Fibroblast of pulmonary artery (primary cell): ENCODE measurements at regions not wholly inside any gene's neighbourhood (a gene's known extent, or its start where the extent isn't known, plus 50 kb on each side); places are given as distances from the start of the nearest gene placed in this dataset.

Experiments used
- DNase-seq: peaks from one replicate; pipeline ENCODE4 v3.0.0-alpha.2; 2010; ENCODE audit warnings: low read depth
- H3K4me3 ChIP-seq: replicated peaks from 2 replicates; pipeline ENCODE4 v1.5.1; 2011; ENCODE audit warnings: low read depth, mild to moderate bottlenecking, control low read depth, low read length, moderate library complexity
- TF ChIP-seq, protein P1 (sequence below): IDR thresholded peaks from 2 replicates; pipeline ENCODE4 v1.5.1; 2011; ENCODE audit warnings: mild to moderate bottlenecking, control low read depth, low read length, inconsistent platforms; ENCODE audit errors: missing control alignments

DNA sequence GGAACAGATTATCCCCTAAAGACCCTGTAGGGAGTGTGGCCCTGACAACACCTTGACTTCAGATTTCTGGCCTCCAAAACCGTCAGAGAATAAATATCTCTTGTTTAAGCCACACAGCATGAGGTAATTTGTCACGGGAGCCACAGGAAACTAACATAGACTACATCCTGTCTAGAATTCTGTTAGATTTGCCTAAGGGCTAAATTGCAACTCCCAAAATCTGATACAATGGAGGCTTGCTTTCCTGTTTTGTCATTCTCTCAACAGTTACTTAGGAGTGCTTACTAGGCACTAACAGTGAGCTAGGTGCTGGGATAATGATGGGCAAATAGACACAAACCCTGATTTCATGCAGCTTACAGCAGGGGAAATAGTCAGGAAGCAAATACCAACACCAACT, 141.6 kb downstream of the MIS18A start:
- TF ChIP-seq, protein P1, sequence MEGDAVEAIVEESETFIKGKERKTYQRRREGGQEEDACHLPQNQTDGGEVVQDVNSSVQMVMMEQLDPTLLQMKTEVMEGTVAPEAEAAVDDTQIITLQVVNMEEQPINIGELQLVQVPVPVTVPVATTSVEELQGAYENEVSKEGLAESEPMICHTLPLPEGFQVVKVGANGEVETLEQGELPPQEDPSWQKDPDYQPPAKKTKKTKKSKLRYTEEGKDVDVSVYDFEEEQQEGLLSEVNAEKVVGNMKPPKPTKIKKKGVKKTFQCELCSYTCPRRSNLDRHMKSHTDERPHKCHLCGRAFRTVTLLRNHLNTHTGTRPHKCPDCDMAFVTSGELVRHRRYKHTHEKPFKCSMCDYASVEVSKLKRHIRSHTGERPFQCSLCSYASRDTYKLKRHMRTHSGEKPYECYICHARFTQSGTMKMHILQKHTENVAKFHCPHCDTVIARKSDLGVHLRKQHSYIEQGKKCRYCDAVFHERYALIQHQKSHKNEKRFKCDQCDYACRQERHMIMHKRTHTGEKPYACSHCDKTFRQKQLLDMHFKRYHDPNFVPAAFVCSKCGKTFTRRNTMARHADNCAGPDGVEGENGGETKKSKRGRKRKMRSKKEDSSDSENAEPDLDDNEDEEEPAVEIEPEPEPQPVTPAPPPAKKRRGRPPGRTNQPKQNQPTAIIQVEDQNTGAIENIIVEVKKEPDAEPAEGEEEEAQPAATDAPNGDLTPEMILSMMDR: no peak
- no peak overlapping the region for H3K4me3 ChIP-seq
- no peak for DNase-seq

DNA sequence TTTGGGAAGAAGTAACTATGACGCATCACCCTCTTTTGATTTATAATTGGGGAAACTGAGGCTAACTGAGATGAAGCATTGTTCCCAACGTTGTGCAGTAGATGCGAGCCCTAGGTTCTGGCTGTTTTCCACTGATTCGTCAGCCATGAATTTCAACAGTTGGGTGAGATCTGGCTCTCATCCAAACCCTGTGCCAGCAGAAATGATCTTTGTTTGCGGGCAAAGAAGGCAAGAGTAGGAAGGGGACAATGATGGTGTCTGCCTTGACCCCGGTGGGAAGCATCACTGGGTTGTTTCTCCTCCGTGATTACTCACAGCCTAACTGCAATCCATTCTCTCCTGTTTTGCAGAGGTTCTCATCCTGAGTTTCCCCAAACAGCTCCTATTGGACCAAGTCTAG, 142.3 kb downstream of the MIS18A start:
- no peak overlapping the region for H3K4me3 ChIP-seq
- TF ChIP-seq, protein P1: no peak
- DNase-seq: no peak

DNA sequence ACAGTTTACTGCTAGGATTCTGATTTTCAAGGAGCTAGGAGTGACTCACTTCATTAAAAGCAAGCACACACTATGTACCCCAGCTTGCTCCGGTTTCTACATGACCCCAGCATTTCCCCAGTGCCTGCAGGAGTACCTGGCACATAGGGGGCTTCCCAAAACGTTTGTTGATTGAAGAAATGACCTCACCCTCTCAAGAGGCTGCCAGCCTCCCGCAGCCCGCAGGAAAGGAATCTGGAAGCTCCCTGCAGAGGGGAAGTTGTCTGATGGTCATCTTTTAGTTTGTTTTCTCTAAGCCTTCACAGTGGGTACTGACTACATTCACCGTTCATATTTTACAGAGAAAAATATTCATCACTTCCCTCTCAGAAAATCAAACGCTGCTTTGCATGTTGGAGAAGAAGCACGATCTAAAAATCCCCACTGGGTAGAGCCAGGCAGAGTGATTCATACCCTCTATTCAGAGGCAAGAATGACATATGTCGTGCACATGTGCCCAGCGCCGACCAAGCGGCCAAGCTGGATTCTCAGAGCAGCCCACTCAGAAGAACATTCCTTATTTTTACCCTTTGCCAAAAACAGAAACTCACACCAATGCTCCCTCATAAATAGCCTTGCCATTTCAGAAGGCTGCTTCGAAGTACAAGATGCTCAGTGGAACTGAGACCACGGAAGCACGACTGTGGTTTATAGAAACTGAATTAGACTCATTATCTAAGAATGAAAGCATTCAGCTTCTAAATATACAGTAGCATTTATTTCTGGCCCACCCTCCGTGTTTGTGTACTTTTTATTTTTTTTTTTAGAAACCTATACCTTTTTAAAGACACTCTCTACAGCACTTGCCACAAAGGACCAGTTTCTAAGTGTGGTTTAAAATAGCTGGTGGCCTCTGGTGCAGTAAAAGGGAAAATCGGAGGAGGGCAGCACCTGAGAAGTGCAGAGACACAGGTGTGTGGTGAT, 143.2 kb downstream of the MIS18A start:
- H3K4me3 ChIP-seq: no peak overlapping the region
- DNase-seq: no peak
- TF ChIP-seq, protein P1: no peak

DNA sequence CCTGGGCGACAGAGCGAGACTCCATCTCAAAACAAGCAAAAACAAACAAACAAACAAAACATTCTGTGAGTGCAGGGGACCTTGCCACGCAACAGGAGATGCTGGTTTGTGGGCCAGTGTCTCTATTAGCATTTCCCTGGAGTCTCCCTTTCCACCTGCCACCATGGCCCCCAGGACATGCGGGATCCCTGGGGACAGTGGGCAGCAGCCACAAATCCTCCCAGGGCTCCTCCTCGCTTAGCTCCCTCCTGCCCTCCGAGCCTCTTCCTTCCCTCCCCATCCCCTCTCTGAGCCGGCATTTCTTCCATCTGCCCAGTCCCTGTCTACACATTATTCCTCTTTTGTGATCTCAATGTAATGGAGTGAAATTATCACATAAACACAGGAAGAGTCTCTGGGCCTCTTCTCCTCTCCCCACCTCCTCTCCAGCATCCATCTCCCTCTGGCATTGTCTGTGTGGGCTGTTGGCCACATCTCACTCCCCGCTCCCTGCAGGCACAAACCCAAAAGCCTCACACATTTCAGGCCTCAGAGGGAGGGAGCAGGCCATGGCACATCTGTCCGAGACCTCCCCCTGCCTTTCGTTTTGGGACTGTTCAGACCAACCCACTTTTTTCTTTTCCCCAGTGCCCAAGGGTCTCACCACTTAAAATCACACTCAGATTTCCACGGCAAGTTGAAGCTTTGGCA, 144.3 kb downstream of the MIS18A start:
- TF ChIP-seq, protein P1: no peak
- no peak overlapping the region for H3K4me3 ChIP-seq
- DNase-seq: no peak

GRCh38 chr21:32132881-32133280, 146.0 kb downstream of the MIS18A start:
- DNase-seq: no peak
- TF ChIP-seq, protein P1: no peak
- no peak overlapping the region for H3K4me3 ChIP-seq

GRCh38 chr21:32132409-32132808, 146.4 kb downstream of the MIS18A start:
- DNase-seq: no peak
- TF ChIP-seq, protein P1: no peak
- H3K4me3 ChIP-seq: no peak overlapping the region

GRCh38 chr21:32131960-32132359, 146.9 kb downstream of the MIS18A start:
- TF ChIP-seq, protein P1: no peak
- H3K4me3 ChIP-seq: no peak overlapping the region
- peak; percentile 21 for DNase-seq
